ENCODE measurements at regions not wholly inside any gene's neighbourhood (a gene's known extent, or its start where the extent isn't known, plus 50 kb on each side); places are given as distances from the start of the nearest gene placed in this dataset.
"Not testable (repeated sequence)": the region's sequence is repeated elsewhere in the genome, so short reads cannot be mapped to it uniquely, and the experiment has no call there.

DNA sequence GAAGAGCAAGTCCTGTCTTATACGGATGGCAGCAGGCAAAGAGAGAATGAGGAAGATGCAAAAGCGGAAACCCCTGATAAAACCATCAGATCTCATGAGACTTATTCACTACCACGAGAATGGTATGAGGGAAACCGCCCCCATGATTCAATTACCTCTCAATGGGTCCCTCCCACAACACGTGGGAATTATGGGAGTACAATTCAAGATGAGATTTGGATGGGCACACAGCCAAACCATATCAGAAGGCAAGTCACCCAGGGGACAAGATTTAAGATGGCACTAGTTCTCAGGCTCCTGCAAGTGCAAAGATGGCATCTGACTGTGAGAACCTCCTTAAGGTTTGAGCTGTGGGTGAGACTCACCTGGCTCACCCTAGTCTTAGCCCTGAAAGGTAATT lies 984.3 kb downstream of the AACS start:
- DNase-seq = not testable (repeated sequence)

- no peak for DNase-seq
These were observed 986.4 kb downstream of the AACS start for GRCh38 chr12:126051611-126052107.

GRCh38 chr12:126055521-126055920 lies 990.3 kb downstream of the AACS start:
- no peak for DNase-seq

DNA sequence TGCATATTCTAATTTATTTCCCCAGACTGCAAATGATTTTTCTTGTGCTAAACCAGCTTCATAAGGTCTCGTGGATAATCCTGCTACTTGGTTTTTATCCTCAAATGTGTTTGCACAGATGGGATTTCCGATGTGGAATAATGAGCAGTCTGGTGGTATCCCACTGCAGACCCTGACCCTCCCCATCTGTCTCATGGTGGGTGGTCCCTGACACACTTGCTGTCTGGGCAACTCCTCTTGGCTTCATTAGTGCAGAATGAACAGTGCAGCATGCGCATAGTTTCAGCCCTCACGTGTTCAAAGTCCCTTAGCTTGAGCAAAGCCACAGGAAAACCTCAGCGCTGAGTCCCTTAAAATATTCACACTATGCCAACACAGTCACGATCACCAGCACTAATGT lies 996.5 kb downstream of the AACS start:
- no peak for DNase-seq

GRCh38 chr12:126064028-126064427 lies 998.8 kb downstream of the AACS start:
- no peak for DNase-seq

DNA sequence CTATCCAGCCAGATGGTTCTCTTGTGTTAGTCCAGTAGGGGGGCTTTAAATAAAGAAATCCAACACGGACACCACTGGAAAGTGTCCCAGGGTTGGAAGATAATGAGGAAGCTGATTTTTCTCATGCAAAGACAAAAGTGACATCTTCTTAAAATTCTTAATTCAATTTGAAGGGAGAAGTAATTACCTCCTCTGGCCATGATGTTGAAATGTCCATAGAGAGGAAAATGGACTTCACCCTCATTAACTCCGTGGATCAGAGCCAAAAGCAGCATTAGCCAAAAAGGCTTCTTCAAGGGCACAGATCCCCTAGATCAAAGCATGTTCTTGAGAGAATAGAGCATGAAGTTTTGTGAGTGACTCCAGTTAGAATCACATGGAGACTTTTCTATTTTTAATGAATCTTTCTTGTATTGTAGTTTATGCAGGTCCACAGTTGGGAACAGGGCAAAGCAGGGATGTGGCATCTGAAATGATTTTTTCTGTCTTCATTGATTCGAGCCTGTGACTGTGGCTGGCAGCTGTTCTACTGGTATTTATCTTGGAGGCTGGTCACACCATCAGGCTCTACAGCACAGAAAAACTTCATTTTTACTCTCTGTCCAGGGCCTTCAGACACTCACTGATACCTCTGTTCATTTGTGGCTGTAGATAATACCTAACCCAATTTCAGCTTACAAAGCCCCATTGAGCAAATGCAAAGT lies 1002.5 kb downstream of the AACS start:
- DNase-seq = no peak

- no peak for DNase-seq
These were observed 1004.4 kb downstream of the AACS start for GRCh38 chr12:126069549-126070165.

- no peak for DNase-seq
These were observed 1011.3 kb downstream of the AACS start for GRCh38 chr12:126076515-126076914.

DNA sequence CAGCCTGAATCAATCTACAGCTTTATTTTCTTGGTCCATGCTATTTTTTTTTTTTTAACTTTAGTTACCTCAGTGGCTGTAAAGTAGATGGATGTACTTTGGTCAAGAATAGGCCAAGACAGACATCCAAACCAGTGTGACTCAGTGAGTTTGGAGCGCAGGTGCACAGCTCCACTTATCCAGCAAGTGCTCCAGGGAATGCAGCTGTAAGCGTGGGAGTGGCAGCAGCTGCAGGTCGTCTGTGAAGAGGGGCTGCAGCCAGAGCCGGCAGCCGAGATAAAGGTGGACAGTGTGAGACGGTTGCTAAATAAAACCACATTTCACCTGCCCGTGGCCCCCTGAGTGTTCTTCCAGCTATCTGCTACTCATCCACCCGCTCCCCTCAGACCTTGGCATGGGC lies 1018.7 kb downstream of the AACS start:
- DNase-seq = no peak

GRCh38 chr12:126084480-126084879 lies 1019.2 kb downstream of the AACS start:
- no peak for DNase-seq

- DNase-seq = no peak
These were observed 1021.0 kb downstream of the AACS start for GRCh38 chr12:126086242-126086641.

GRCh38 chr12:126087692-126088091 lies 1022.5 kb downstream of the AACS start:
- DNase-seq = no peak

DNA sequence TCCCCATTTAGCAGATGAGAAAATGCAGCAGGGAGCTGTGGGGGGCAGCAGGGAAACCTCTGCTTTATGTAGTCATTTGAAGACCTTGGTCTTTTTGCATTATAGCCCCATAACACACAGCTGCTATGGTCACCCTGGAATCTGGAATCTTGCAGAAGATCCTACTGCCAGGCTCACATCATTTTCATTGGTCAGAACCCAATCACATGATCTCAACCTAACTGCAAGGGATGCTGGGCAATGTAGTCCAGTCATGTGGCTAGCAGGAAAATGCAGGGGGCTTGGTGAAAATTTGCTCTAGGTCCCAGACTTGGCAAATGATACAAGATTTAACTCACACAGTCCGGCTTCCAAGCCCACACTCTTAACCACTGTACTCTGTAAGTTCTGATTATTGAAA lies 1028.7 kb downstream of the AACS start:
- no peak for DNase-seq

DNA sequence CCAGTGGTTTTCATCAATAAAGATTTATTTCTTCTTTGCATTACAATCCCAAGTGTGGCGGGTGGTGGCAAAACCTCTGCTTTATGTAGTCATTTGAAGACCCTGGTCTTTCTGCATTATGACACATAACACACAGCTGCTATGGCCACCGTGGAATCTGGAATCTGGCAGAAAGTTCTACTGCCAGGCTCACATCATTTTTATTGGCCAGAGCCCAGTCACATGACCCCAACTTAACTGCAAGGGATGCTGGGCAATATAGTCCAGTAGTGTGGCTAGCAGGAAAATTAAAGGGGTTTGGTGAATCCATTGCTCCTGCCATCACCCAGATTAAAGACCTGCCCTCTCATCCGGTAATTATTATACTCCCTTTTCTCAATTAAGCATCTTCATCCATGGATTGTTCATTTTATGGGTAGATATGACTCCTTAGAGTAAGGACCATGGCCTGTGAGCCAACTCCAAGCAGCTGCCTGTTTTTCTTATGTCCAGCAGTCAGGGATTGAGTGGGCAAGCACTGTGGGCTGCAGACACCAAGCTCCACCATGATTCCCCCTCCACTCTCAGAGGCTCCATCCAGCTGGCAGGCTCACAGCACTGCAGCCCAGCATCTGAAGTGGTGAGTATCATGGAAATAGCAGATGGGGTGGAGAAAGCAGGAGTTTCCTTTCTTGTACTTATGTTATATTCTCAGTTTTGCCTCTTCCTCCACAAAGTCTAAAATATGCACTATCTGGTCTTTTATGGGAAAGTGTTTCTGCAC lies 1030.7 kb downstream of the AACS start:
- no peak for DNase-seq

DNA sequence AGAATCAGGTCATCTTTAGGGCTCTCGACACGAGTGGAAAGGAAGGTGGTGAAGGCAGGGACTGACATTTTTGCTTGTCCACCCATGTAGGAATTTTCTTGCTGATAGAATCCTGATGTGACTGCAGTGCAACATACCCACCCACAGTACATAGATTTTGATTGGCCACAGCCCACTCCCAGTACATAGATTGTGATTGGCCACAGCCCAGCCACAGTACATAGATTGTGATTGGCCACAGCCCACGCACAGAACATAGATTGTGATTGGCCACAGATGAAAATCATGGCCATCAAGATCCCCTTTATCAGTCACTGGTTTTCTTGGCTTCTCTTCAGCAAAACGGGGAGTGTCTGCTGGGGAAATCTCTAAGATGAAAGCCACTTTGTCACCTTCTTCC lies 1041.5 kb downstream of the AACS start:
- DNase-seq = no peak

GRCh38 chr12:126107659-126108058 lies 1042.4 kb downstream of the AACS start:
- DNase-seq = no peak

DNA sequence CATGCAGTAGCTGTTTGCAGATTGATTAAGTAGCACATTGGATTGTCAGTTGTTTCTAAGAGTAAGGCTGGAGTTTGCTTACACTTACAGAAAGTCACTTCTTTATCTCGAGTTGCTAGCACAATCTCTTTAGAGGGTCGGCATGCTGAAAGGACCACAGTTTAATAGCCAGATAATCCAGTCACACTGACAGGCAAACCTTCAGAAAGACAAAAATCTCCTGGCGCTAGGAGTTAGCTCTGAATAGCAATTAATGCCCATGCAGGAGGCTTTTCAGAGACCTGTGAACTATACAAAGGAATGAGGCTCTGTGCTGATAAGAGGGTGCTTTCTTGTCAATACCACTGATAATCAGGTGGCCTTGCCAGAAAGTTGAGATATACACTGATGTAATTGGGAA lies 1043.0 kb downstream of the AACS start:
- no peak for DNase-seq

DNA sequence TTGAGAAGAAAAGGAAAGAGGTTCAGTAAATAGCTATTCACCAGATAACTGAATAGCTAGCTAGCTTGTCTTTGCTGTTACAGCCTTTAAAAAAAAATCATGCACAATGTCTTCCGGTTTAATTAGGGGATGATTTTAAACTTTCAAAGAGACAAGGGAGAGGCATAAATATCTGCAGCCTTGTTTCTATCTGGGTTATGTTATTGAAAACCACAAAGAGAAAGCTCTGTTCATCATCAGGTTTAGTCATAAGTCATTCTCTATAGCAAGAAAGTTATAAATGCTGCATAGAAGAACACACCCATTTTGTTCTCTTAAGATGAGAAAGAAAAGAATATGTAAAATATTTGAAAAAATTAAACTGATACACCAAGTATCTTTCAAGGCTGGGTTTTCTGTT lies 1046.9 kb downstream of the AACS start:
- DNase-seq = no peak

DNA sequence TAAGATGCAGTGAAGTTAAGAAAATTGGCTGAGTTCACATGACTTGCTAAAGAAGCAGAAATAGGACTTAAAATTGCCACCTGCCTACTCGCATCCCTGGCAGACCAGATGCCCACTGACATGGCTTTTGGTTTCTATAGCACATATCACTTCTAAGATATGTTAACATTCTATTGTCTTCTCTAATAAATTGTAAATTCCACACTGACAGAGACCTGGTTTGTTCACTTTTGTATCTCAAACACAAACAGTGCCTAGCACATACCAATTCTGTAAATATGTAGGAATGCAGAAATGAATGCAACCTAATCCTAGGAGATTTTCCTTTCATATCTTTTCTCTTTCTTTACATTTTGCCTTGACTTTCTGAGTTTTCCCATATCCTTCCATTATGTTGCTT lies 1047.6 kb downstream of the AACS start:
- DNase-seq = no peak

DNA sequence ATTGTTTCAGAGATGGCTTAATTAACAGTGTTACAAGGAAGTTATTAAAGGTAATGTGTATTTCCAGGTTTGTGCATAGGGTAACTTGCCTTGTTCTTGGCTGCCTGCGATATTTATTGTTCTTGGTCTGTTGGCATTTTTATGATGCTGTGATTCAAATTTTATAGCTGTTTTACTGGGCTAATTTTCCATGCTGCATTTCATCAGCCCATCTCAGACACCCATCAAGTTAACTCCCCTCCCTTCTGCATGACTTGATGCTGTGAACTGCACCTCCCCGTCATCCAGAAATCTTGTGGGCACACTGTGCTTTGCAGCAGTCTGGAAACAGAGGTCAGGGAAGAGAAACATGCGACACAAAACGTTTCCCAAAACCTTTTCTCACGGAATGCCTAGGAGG lies 1049.2 kb downstream of the AACS start:
- no peak for DNase-seq

GRCh38 chr12:126117502-126117901 lies 1052.3 kb downstream of the AACS start:
- no peak for DNase-seq

- DNase-seq = no peak
These were observed 1074.1 kb downstream of the AACS start for GRCh38 chr12:126139355-126139754.

GRCh38 chr12:126144603-126145002 lies 1079.4 kb downstream of the AACS start:
- no peak for DNase-seq

GRCh38 chr12:126147321-126147720 lies 1082.1 kb downstream of the AACS start:
- no peak for DNase-seq
